ENCODE measurements at regions not wholly inside any gene's neighbourhood (a gene's known extent, or its start where the extent isn't known, plus 50 kb on each side); places are given as distances from the start of the nearest gene placed in this dataset.

DNA sequence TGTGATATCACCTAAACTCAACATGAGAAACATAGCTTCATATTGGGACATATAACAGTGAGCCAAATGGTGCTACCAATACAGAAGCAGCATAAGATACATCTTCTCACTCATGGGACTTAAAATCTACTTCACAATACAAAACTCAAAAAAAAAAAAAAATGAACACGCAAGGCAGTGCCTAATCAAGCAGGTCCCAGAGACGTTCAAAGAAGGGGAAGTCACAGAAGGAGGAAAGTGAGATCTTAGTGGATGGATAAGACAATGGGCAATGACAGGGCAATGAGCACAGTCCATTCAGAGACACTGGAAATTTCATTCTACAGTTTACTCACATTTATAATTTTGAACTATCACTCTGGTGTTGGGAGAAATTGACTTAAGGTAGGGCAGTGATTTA lies 88.3 kb downstream of the FAM50B start:
- no peaks in the 10 kb centered on the region for H3K4me1 ChIP-seq (ENCODE audit: insufficient read depth, low read length, poor library complexity, severe bottlenecking)
- H2AFZ ChIP-seq (ENCODE audit: low read length) = no peak overlapping the region
- no peaks in the 10 kb centered on the region for H3K9me2 ChIP-seq (replicated peaks; ENCODE audit: low read depth, low read length)
- no peak overlapping the region for H3K4me3 ChIP-seq (ENCODE audit: low read length, poor library complexity, severe bottlenecking)
- H3K9ac ChIP-seq (ENCODE audit: low read depth, low read length, poor library complexity, severe bottlenecking) = no peak overlapping the region
- H3K36me3 ChIP-seq (ENCODE audit: insufficient read depth, low read length) = no peaks in the 10 kb centered on the region
- no peak overlapping the region for H3K4me2 ChIP-seq (ENCODE audit: low read depth, low read length, poor library complexity, severe bottlenecking)
- no peaks in the 10 kb centered on the region for H3K79me2 ChIP-seq (ENCODE audit: insufficient read depth, low read length)
- no peaks in the 10 kb centered on the region for H3K9me3 ChIP-seq (ENCODE audit: insufficient read depth, low read depth, low read length)
- TF ChIP-seq EZH2phosphoT487 (IDR thresholded peaks at IDR 0.05; ENCODE audit: borderline replicate concordance) = no peak
- TF ChIP-seq, protein P1, sequence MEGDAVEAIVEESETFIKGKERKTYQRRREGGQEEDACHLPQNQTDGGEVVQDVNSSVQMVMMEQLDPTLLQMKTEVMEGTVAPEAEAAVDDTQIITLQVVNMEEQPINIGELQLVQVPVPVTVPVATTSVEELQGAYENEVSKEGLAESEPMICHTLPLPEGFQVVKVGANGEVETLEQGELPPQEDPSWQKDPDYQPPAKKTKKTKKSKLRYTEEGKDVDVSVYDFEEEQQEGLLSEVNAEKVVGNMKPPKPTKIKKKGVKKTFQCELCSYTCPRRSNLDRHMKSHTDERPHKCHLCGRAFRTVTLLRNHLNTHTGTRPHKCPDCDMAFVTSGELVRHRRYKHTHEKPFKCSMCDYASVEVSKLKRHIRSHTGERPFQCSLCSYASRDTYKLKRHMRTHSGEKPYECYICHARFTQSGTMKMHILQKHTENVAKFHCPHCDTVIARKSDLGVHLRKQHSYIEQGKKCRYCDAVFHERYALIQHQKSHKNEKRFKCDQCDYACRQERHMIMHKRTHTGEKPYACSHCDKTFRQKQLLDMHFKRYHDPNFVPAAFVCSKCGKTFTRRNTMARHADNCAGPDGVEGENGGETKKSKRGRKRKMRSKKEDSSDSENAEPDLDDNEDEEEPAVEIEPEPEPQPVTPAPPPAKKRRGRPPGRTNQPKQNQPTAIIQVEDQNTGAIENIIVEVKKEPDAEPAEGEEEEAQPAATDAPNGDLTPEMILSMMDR (conservative IDR thresholded peaks at IDR 0.05; ENCODE audit: low read length) = no peak
- H4K20me1 ChIP-seq (ENCODE audit: insufficient read depth, low read length, poor library complexity, severe bottlenecking) = no peaks in the 10 kb centered on the region
- no peaks in the 10 kb centered on the region for H3F3A ChIP-seq (ENCODE audit: low read depth)
- H3K27me3 ChIP-seq (ENCODE audit: insufficient read depth, low read length, poor library complexity, severe bottlenecking) = no peaks in the 10 kb centered on the region

- H4K20me1 ChIP-seq (ENCODE audit: insufficient read depth, low read length, poor library complexity, severe bottlenecking) = no peaks in the 10 kb centered on the region
- H3K4me2 ChIP-seq (ENCODE audit: low read depth, low read length, poor library complexity, severe bottlenecking) = no peak overlapping the region
- TF ChIP-seq, protein P1 (conservative IDR thresholded peaks at IDR 0.05; ENCODE audit: low read length) = no peak
- TF ChIP-seq EZH2phosphoT487 (IDR thresholded peaks at IDR 0.05; ENCODE audit: borderline replicate concordance) = no peak
- no peaks in the 10 kb centered on the region for H3K9me3 ChIP-seq (ENCODE audit: insufficient read depth, low read depth, low read length)
- H3K4me1 ChIP-seq (ENCODE audit: insufficient read depth, low read length, poor library complexity, severe bottlenecking) = no peaks in the 10 kb centered on the region
- no peaks in the 10 kb centered on the region for H3F3A ChIP-seq (ENCODE audit: low read depth)
- H3K27me3 ChIP-seq (ENCODE audit: insufficient read depth, low read length, poor library complexity, severe bottlenecking) = no peaks in the 10 kb centered on the region
- no peaks in the 10 kb centered on the region for H3K36me3 ChIP-seq (ENCODE audit: insufficient read depth, low read length)
- H2AFZ ChIP-seq (ENCODE audit: low read length) = no peak overlapping the region
- H3K4me3 ChIP-seq (ENCODE audit: low read length, poor library complexity, severe bottlenecking) = no peak overlapping the region
- H3K9ac ChIP-seq (ENCODE audit: low read depth, low read length, poor library complexity, severe bottlenecking) = no peak overlapping the region
- H3K9me2 ChIP-seq (replicated peaks; ENCODE audit: low read depth, low read length) = no peaks in the 10 kb centered on the region
- no peaks in the 10 kb centered on the region for H3K79me2 ChIP-seq (ENCODE audit: insufficient read depth, low read length)
Measured at GRCh38 chr6:3938715-3939367, 89.7 kb downstream of the FAM50B start.

DNA sequence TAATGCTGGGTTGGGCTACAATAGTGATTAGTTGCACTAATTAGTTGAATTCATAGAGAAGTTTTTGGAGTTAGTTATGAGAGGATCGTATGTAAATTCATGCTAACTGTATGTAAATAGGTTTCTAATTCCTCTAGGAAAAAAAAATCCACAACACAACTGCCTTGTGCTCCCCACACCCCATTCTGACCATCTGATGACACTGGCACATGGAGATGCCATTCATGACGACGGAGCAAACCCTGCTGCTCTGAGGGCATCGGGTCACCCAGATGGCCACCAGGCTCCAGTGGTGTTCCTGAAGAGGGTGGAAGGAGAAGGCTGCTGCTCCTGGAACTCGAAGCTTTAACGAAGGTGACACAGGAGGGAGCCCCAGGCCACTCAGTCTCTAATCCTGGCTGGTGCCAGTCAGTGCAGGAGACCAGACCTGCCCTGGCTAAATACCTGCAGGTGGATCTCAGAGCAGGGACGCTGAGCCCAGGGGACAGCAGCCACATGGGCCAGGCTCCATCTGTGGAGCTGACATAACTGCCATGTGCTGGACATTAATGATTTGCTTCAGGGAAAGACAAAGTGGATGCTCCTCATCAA lies 90.3 kb downstream of the FAM50B start:
- H3K4me1 ChIP-seq (ENCODE audit: insufficient read depth, low read length, poor library complexity, severe bottlenecking) = no peaks in the 10 kb centered on the region
- no peak for TF ChIP-seq EZH2phosphoT487 (IDR thresholded peaks at IDR 0.05; ENCODE audit: borderline replicate concordance)
- TF ChIP-seq, protein P1 (conservative IDR thresholded peaks at IDR 0.05; ENCODE audit: low read length) = no peak
- H3K9me3 ChIP-seq (ENCODE audit: insufficient read depth, low read depth, low read length) = no peaks in the 10 kb centered on the region
- no peaks in the 10 kb centered on the region for H4K20me1 ChIP-seq (ENCODE audit: insufficient read depth, low read length, poor library complexity, severe bottlenecking)
- H3F3A ChIP-seq (ENCODE audit: low read depth) = no peaks in the 10 kb centered on the region
- no peaks in the 10 kb centered on the region for H3K36me3 ChIP-seq (ENCODE audit: insufficient read depth, low read length)
- no peaks in the 10 kb centered on the region for H3K27me3 ChIP-seq (ENCODE audit: insufficient read depth, low read length, poor library complexity, severe bottlenecking)
- no peak overlapping the region for H2AFZ ChIP-seq (ENCODE audit: low read length)
- H3K9me2 ChIP-seq (replicated peaks; ENCODE audit: low read depth, low read length) = no peaks in the 10 kb centered on the region
- H3K4me2 ChIP-seq (ENCODE audit: low read depth, low read length, poor library complexity, severe bottlenecking) = no peak overlapping the region
- no peak overlapping the region for H3K4me3 ChIP-seq (ENCODE audit: low read length, poor library complexity, severe bottlenecking)
- no peaks in the 10 kb centered on the region for H3K79me2 ChIP-seq (ENCODE audit: insufficient read depth, low read length)
- H3K9ac ChIP-seq (ENCODE audit: low read depth, low read length, poor library complexity, severe bottlenecking) = no peak overlapping the region
